ENCODE measurements at regions not wholly inside any gene's neighbourhood (a gene's known extent, or its start where the extent isn't known, plus 50 kb on each side); places are given as distances from the start of the nearest gene placed in this dataset.

DNA sequence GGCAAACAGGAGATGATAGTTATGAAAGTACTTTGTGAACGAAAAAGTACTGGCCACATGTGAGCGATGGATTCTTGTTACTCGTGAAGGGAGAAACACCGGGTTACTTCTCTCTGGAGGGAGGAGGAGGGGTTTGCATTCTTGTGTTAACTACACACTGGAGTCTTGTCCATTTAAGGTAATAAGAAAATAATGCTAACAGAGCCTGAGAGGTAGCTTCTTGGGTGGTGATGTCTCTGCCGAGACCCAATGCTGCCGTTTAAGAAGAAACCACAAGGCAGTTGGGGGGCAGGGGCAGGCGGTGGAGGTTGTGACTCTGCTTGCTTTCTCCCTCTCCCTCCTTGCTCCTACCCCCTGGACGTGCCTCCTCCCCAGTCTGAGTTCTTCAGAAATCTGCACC lies 100.9 kb upstream of the ROPN1 start:
- DNase-seq (ENCODE audit: low spot score) = no peak

DNA sequence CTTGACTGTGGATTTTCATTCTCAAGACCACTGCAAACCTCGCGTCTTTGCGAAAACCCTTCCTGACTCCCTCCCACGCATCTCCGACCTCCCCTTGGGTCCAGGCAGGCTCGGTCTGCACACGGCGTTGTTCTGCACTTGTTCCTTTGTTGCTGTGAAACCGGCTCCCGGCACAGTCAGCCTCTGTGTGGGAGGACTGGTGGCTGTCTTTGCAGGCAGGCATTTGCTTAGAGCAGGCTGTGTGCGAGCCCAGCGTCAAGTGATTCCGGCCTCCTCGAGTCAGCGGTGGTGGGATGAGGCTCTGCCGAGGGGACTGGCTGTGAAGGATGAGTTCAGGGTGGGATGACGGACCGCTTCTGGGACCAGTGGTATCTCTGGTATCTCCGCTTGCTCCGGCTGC lies 102.6 kb upstream of the ROPN1 start:
- DNase-seq (ENCODE audit: low spot score) = no peak

DNA sequence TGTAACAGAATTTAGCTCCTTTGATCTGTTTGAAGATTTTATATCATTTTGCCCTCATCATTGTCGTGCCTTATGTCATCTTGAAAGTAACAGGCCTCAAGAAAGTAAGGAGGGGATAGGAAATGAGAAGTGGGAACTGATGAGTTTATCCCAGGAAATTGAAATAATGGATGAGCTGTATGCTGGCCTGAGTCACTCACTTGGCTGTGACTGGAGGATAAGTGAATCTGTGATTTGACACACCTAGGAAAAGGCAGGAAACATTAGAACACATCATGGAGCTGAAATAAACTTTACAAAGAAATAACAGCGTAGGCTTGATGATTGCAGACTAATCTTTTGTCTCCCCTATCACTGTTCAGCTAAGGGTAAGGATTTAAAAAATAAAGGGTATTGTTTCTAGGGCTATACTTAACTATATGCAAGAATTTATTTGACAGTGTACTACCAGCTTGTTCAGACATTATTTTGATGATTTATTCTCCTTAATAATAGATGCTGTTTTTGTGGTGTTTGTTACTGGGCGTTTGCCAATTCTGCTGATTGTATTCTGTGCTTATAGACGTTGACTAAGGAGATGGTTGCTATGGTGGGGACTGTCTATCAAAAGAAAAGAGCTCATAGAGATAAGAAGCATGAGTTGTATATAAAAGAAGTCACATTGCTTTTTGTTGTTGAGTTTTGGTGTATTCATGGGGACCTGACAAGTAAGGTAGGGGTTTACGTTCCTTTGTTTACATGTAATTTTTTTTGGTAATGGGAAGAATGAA lies 105.6 kb upstream of the ROPN1 start:
- DNase-seq (ENCODE audit: low spot score) = no peak

DNA sequence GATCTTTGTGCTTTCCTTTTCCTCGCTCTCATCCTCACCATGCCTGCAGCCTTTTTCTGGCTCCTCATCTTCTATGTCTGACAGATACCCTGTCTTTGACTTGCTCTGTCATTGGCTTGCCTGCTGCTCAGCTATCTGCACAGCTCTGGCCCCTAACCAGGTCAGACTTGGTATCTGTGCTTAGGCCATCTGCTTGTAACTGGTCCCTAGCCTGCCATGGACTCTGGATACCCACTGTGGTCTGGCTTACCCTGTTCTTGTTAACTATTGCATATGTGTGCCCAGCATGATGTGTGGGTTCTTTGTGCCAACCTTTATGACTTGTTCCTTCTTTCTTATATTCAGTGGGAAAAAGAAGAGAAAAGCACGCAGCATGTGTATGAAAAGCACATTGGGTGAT lies 109.7 kb upstream of the ROPN1 start:
- no peak for DNase-seq (ENCODE audit: low spot score)

DNA sequence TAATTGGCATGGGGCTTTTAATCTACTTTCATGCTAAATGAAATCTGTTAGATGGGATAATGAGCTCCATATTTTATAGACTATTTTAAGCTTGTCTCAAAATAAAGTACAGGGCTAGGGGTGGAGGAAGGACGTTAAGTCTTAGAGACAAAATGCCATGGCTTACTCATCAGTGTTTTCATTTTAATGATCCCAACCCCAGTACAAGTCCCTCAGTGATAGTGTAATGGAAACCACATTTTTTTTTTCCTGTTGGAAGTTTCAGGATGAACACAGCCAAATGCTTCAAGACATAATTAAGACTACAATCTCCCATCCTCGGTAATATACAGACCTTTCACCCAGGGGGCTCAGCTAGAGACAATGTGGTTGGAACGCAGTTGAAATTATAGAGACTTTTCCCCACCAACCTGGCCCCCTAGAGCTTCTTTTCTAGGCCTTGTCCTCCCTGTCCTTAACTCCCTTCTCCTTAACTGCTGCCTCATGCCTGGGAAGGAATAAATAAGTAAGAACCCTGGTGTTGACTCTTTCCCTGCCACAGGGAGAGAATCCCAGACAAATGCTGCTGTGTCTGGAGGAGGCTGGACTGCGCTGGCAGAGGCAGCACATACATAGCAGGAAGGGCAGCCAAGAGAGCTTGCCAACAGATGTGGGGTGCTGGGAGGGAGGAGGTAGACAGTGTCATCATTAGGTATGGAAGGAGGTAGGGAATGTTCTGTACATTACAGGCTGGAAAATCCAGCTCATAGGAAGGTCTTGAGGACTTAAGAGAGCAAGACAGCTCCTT lies 115.4 kb upstream of the ROPN1 start:
- no peak for DNase-seq (ENCODE audit: low spot score)

DNA sequence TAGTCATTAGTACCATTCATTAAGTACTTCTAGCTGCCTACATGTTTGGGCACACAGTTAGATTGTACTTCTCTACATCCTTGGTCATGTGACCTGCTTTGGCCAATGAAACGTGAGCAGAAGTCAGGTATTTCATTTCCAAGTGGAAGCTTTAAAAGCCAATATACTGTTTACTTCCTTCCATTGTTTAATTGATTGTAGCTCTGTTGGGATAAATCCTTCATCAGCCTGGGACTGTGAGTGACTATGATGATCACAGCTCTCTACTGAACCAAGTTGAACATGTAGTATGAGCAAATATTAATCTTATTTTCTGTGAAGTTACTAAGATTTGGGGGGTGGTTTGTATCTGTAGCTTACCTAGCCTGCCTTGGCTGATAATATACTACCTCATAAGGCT lies 116.5 kb upstream of the ROPN1 start:
- no peak for DNase-seq (ENCODE audit: low spot score)

DNA sequence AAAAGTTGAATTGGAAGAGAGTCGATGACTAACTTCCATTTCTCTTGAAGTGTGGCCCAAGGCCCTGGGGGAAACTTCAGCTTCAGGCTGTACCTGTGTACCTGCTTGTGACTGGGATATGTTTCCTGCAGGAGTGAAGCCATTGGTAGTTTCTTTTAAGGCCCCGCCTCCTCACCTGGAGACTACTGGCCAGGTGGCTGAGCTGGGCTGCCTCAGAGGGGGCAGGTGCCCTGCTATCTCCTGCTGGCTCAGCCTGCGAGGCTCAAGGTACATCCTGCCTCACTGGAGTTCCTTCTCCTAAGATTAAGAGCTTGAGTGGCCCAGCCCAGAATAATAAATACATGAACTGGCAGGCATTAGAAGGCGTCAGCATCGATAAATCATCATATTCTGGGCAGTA lies 121.6 kb upstream of the ROPN1 start:
- no peak for DNase-seq (ENCODE audit: low spot score)

DNA sequence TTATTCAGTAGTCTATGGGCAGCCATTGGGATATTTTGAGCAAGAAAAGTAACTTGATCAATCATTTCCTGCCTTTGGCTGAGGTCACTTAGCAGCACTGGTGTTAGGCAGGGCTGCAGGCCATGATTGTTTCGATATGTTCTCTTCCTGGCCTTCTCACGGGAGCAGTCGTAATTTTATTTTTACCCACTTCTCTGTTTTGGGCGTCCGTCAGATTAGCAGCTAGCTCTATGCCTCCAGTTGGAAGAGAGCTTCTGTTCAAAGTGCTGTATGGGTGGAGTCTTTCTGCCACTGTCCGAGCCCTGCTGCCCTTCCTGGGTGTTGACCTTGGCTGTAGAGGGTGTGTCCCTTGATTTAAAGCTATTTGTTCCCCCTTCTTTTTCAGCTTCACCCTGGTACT lies 123.4 kb upstream of the ROPN1 start:
- no peak for DNase-seq (ENCODE audit: low spot score)

DNA sequence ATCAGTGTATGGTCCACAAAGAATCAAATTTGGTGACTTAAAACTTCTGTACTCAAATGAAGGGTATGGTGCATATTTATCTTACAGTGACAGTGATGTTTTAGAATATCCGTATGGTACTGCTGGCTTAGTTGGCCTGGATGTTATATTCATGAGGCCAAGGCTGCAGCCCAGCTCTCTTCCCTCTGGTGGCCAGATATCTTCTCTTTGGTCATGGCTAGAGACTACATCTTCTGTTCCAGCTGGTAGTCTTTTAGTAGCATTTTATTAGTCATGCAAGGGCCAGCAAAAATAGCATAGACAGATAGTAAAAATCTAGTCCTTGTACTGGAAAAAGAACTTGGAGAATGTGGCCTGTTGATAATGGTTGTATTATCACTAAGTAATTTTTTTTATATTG lies 124.0 kb upstream of the ROPN1 start:
- no peak for DNase-seq (ENCODE audit: low spot score)

DNA sequence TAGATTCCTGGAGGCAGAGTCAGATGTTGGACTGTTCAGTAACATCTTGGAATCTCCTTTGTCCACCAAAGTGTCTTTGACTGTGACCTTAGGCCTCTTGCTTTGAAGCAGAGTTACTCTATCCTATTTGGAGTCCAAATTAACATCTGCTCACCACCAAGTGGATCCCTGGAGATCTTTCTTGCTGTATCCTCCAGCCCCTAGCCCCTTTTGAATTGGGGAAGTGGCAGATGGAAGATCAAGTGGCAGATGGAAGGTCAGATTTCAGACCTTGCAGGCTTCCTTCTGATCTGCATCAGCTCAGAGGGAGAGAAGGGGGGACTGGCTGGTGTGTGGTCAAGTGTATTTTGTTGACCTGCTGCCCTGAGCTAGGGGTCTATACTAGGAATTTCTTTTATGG lies 125.0 kb upstream of the ROPN1 start:
- DNase-seq (ENCODE audit: low spot score) = no peak

DNA sequence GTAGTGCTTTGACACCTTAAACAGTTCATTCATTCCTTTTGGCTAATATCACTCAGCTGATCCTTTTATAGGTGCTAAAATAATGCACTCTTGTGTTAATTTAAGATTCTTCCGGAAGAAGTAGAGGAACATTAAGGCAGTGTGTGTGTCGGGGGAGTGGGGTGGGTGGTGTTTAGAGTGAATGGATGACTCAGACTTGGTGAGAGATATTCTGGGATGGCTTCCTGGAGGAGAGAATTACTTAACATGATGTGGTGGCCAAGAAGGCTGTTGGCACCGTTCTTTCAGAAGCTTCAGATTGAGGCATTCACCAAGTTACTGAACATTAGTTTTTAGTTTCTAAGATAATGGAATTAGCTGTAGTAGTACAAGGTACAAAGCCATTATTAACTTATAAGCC lies 125.6 kb upstream of the ROPN1 start:
- no peak for DNase-seq (ENCODE audit: low spot score)

DNA sequence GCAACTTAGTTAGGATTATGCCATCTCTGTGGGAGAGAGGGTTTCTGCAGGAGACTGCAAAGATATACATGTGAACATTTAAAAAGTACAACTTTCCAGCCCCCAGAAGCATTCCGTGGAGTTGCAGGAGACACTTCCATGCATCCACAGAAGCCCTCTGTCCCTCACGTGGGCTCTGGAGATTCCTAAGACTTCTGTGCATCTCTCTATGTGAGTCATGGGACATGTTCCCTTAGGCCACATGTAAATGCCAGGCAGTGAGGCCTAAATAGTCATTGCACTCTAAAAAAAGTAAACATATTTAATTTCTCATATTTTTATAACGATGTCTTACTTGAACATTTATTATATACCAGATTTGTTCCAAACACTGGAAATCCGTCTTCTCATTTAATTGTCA lies 126.5 kb upstream of the ROPN1 start:
- DNase-seq (ENCODE audit: low spot score) = no peak

DNA sequence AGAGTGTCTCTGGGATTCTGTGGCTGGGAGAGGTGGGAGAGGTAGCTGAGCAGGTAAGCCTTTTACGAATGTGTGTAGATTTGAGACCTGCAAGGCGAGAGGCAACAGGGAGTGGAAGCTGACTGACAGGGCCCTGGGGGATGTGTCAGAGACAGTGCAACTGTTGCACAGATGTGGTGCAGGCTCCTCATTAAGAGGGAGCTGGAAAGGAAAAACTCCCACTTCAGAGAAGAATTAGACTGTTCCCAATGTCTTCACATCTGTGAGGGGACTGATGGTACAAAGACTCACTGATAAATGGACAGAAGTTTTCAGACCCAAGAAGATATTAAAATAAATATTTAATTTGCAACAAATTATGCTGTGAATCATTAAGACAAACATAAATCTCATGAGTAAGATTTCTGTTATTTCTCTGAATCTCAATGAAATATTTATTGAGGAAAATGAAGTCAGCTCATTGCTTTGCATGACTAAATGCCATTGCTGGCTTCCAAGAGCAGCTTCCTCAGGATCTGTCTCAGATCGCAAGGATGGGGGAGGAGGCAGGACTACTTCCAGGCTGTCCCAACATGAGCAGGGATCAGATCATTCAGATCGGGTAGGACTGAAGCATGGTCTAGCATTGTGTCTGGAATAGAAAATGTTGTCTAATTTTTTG lies 127.3 kb upstream of the ROPN1 start:
- no peak for DNase-seq (ENCODE audit: low spot score)

DNA sequence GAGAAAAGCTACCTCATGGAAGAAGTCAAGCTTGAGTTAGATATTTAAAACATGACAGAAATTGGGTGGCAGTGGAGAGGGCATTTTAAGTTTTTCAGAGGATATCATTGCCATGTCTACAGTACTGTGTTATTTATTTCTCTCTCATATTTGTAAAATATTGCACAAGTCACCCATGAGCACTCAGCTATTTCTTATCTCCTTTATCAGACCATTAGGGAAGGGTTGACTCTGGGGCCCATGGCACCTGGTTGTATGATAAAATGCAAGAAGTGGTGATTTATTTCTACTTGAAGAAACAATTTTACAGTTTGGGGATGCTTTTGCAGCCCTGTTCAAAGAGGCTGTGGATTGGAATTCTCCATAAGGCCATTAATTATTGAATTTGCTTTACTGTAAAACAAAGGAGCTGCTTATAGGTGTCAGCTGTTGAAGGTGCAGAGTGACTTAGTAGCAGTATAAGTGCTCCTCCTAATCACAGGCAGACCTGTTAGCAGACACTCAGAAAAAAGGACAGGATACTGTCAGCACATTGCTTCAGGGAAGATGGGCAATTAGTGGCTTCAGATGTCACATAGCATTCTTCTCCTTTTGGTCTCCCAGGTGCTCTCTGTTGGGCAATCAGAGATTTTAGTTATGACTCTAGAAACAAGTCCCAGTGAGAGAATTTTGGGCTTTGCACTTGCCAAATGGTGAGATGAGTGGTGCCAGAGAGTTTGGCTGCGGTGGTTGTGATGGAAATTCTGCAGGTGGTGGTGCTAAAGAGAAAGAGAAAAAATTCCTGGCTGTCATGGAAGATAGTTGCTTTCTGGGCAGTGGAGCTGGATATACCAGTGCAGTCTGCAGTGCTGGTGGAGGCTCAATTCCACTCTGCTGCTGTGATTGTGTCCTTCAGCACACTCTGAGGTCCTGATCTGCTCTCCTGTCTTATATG lies 129.7 kb upstream of the ROPN1 start:
- DNase-seq (ENCODE audit: low spot score) = no peak

DNA sequence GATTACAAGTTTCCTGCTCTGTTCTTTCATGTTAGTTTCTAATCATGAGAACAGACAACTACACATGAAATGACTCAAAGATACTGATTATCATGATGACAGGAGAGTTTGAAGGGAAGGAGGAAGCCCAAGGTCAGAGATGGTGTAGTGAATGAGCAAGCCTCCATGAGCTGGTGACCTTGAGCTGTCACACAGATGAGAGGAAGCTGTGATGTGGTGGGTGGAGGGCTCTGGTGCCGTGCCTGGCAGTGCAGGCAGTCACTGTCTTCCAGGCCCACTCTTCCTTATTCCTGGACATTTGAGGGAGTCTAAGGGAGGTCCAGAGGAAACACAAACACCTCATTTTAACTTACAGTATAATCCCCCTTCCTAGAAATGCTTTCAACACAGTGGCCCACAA lies 133.4 kb upstream of the ROPN1 start:
- no peak for DNase-seq (ENCODE audit: low spot score)

DNA sequence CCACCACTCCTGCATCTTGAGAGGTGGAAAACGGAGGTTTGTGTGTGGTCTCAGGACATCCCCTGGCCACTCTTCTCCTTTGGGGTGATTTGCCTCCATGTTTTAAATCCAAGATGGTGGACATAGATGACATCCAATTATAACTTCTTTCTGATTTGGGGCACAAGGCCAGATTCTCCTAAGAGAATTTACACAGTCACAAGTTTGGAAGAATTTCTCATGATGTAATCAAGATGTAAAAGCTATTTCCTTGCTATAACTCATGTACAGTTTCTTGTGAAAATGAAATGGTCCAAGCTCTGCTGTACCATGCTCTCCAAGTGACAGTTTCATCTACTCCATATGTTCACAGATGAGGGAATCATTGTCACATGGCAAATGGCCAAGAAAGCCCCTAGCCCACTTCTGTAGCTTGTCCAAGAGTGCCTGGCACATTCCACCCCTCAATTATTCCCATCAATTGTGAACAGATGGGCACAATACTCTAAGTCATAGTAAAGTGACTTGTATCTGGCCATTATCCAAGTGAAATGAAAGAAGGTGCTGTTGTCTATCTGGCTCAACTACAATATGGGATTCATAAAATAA lies 134.6 kb upstream of the ROPN1 start:
- no peak for DNase-seq (ENCODE audit: low spot score)

DNA sequence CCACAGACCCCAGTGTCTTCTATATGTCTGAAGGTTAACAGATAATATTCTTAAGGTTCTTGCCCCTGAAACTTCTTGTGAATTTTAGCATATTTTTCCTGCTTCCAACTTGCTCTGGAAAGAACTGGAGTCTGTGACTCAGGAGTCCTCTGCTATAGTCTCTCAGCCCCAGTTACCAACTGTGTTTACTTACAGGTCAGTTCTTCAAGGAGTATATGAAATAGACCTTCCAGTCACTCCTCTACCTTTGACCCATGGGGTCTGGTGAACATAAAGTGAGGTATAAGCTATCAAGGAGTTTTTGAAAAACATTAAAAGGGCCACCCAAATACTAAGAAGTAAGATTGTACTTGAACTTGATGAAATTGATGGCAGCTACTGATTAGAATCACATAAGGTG lies 139.2 kb upstream of the ROPN1 start:
- DNase-seq (ENCODE audit: low spot score) = no peak

DNA sequence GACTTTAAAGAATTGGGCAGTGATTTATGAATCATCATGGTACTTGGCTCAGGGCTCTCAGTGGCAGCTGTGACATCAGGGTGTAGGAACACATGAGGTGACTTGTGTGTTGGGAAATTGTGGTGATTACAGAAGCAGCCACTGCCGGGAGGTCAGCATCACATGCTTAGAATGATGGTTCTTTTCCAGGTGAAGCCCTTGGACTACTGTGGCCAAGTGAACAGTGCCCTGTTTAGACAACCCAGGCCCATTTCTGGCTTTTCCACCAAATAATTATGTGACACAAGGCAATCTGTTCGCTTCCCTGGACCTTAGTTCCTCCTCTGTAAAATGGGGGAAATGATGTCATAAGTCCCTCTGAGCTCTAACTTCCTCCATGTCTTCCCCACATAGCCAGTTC lies 139.7 kb upstream of the ROPN1 start:
- DNase-seq (ENCODE audit: low spot score) = no peak

DNA sequence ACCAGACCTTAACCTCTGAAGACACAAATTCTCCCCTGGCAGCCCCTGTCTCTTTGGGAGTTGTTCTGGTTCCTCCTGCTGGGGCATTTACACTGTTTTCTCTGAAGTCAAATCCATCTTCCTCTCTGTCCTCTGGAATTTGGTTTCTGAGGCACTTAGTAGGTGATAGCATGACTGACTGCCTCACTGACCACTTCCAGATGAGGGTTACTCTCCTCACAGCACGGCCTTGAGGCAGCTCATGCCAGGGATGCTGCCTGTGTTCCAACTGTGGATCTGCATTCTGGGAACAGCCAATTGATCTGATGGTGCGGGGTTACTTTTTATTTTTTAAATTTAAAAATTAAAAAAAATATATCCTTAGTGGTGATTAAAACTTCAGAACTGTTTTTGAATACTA lies 140.9 kb upstream of the ROPN1 start:
- DNase-seq (ENCODE audit: low spot score) = no peak

DNA sequence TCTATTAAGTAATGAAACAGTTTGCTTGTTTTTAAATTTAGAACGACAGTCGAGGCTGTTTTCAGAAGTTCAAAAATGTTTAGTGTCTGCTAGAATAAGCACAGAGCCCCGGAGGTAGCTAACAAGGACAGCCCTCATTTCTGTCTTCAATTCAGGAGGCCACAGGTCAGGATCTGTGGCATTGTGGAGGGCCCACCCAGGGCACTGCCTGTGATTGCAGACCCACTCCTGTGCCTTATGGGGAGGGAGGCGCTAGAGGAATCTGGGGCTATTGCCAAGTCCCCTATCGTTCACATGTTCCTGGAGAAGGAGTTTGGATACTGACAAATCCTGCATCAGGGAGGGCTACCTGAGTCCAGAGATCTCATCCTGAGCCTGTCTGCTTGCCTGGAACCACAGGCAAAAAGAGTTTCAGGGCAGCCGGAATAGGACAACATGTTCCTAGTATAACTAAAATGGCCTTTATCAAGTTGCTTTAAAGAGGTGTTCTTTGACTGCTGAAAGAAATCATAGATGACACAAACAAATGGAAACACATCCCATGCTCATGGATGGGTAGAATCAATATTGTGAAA lies 141.5 kb upstream of the ROPN1 start:
- no peak for DNase-seq (ENCODE audit: low spot score)

DNA sequence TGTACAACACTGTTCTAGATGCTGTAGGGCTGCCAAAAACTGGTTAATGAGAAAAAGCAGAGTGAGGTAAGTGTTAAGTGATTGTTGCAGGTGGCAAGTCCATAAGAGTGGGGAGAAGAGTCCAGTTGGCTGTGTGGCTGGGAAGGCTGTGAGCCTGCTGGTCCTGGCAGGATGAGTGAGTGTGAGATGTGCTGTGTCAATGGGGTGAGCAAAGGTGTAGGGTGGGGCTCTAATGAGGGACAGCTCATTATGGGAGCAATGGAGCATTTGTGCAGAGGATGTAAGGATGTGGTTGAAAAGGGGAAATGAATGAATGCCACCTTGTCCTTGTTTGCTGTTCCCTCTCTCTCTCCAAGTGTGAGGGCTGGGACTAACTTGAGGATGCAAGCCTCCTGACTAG lies 145.3 kb upstream of the ROPN1 start:
- no peak for DNase-seq (ENCODE audit: low spot score)

Data from globus pallidus (tissue), 1 donor.